ENCODE measurements at regions not wholly inside any gene's neighbourhood (a gene's known extent, or its start where the extent isn't known, plus 50 kb on each side); places are given as distances from the start of the nearest gene placed in this dataset.

GRCh38 chr2:43115881-43116280 is 110.5 kb downstream of the ZFP36L2 start:
- FAIRE-seq (no peak), DNase-seq (ENCODE audit: insufficient read length, low spot score) (no peak)
- no peak for TF ChIP-seq POLR2A (IDR thresholded peaks at IDR 0.05; ENCODE audit: low read depth, low read length)

GRCh38 chr2:43114210-43114609 is 112.2 kb downstream of the ZFP36L2 start:
- TF ChIP-seq POLR2A (IDR thresholded peaks at IDR 0.05; ENCODE audit: low read depth, low read length), result no peak
- FAIRE-seq (no peak), DNase-seq (ENCODE audit: insufficient read length, low spot score) (no peak)

GRCh38 chr2:43111788-43112554 is 114.4 kb downstream of the ZFP36L2 start:
- no peak for DNase-seq (ENCODE audit: insufficient read length, low spot score)
- FAIRE-seq, result no peak
- TF ChIP-seq POLR2A (IDR thresholded peaks at IDR 0.05; ENCODE audit: low read depth, low read length), result no peak

GRCh38 chr2:43110442-43110871 is 115.9 kb downstream of the ZFP36L2 start:
- DNase-seq (ENCODE audit: insufficient read length, low spot score), result no peak
- no peak for TF ChIP-seq POLR2A (IDR thresholded peaks at IDR 0.05; ENCODE audit: low read depth, low read length)
- no peak for FAIRE-seq

DNA sequence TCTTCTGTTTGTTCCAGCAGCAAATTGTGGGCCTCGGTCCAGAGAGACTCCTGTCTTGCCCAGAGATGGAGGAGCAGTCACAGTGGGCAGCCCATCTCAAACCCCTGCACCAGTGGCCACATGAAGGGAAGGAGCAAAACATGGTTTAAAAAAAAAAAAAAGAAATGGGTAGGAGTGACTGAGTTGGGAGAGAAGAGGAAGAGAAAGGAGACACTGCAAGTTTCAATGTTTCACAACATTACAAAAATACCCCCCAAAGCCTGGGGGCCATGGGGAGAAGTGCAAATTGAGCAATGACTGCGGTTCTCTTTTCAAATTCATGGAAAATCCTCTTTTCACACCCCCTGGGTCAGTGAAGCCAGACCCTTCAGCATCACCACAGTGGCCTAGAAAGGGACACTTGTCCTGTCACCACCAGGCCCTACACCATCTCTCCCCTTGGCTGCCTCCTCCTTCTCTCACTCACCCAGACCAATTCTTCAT is 117.1 kb downstream of the ZFP36L2 start:
- TF ChIP-seq POLR2A (IDR thresholded peaks at IDR 0.05; ENCODE audit: low read depth, low read length), result no peak
- DNase-seq (ENCODE audit: insufficient read length, low spot score) (no peak), FAIRE-seq (no peak)

DNA sequence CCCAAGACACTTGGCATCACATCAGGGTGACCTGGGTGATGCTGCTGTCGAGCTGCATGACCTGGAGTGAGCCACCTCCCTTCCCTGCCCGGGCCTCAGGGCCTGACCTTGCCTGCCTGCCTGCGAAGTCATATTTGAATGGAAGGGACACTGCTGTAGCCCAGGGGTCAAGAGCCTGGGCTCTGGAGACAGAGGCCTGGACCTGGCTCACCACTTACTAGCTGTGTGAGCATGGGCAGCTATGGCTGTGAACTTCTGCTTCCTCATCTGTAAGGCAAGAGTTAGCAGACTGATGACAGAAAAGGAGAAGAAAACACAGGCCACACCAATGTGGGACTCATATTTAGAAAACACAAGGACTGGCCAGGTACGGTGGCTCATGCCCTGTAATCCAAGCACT is 118.7 kb downstream of the ZFP36L2 start:
- DNase-seq (ENCODE audit: insufficient read length, low spot score) (no peak), FAIRE-seq (no peak)
- TF ChIP-seq POLR2A (IDR thresholded peaks at IDR 0.05; ENCODE audit: low read depth, low read length), result no peak

DNA sequence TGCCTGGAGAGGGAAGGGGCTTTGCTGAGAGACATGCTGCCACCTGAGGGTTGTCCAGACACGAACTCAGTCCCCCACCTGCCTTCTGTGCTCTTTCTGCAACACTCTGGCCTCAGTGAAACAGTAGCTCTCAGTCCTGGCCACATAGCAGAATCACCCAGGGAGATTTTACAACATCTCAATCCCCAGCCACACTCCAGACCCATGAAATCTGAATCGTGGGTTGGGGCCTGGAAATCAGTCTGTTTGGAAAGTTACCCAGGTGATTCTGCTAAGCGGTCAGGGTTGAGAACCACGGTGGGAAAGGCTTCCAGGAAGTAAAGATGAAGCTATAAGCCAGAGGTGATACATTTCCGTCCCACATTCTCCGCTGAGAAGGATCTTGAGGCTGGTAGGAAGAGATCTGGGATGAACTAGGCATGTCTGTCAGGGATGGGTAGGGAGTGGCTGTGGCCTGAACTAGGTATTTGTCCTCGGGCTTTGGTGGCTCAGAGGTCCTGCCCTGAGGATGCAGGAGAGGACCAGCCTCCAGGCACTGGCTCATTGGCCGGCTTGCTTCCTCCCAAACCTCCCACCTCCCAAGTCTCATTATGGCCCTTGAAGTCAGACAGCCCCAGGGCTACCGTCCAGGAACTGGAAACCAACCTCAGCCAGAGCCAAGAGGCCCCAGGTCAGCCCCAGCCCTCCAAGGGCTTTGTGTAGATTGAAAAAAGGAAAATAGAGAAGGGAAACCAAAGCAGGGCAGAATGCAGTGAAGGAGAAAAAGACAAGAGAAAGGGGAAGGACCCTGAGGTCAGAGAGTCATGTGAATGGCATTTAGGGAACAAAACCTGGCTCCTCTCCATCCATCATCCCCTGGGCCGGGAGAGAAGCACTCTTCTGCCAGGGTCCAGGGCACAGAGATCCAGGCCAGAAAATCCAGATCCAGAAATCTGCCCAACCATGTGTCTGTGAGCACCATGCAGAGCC is 119.6 kb downstream of the ZFP36L2 start:
- no peak for FAIRE-seq
- no peak for TF ChIP-seq POLR2A (IDR thresholded peaks at IDR 0.05; ENCODE audit: low read depth, low read length)
- DNase-seq (ENCODE audit: insufficient read length, low spot score), result no peak

DNA sequence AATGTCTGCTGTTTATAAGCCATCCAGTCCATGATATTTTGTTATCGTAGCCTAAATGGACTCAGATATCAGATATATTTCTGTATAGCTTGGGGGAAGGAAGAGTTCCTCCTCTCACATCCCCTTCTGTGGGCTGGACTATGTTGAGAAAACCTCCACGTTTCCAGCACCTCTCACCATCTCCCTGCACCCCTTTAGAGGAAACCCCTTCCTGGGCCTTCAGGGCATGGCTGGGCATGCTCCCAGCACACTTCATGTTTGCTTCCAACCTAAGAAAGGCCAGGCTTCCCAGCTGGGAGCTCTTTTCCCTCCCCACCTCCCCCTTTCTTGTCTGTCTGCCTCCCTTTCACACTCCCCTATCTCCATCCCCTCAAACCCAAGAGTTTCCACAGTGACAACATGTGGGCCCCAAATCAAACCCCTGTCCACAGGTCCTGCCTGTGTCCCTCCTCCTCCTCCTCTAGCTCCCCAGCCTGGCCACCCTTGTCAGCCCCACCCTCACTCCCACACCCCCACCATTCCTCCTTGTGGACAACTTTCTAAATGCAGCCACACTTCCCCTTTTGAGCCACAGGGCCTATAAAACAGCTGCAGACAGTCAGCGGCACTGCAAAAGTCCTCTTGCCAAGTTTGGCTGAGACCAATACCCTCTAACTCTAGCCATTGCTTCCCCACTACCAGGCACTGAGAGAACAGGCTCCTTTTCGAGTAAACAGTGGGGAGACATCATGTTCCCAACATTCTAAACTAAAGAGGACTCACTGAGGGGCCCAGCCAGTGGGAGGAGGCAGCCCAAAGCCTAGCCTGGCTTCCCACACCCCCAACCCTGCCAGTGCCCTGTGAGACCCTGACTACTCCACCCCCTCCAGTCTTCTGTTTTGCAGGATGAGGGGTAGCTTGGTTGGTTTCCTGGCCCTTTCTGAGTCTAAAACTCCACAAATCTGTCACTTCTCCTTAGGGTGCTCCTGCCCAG is 120.5 kb downstream of the ZFP36L2 start:
- no peak for FAIRE-seq
- DNase-seq (ENCODE audit: insufficient read length, low spot score), result peak; percentile 41
- no peak for TF ChIP-seq POLR2A (IDR thresholded peaks at IDR 0.05; ENCODE audit: low read depth, low read length)

DNA sequence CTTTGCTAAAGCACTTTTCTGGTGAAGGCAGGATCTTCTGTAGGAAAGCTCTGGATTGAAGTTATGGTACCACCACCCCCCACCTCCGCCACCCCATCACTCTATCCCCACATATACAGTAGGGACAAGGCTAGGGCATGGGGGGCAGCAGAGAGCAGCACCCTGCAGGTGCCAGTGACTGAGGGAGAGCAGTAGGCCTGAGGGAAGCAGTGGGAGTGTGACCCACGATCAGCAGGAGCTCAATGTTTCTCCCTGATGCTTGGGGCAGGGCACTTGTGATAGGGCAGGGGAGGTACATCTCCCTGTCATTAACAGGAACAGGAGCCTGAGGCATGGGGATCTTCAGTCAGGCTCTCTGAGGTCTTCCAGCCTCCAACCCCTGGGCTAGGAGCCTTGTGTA is 121.6 kb downstream of the ZFP36L2 start:
- no peak for DNase-seq (ENCODE audit: insufficient read length, low spot score)
- TF ChIP-seq POLR2A (IDR thresholded peaks at IDR 0.05; ENCODE audit: low read depth, low read length), result no peak
- no peak for FAIRE-seq

GRCh38 chr2:43104106-43104505 is 122.3 kb downstream of the ZFP36L2 start:
- TF ChIP-seq POLR2A (IDR thresholded peaks at IDR 0.05; ENCODE audit: low read depth, low read length), result no peak
- FAIRE-seq, result no peak
- DNase-seq (ENCODE audit: insufficient read length, low spot score), result no peak

GRCh38 chr2:43103093-43103404 is 123.4 kb downstream of the ZFP36L2 start:
- DNase-seq (ENCODE audit: insufficient read length, low spot score), result no peak
- TF ChIP-seq POLR2A (IDR thresholded peaks at IDR 0.05; ENCODE audit: low read depth, low read length), result no peak
- no peak for FAIRE-seq

GRCh38 chr2:43102366-43103092 is 123.9 kb downstream of the ZFP36L2 start:
- no peak for TF ChIP-seq POLR2A (IDR thresholded peaks at IDR 0.05; ENCODE audit: low read depth, low read length)
- FAIRE-seq, result no peak
- DNase-seq (ENCODE audit: insufficient read length, low spot score), result no peak

DNA sequence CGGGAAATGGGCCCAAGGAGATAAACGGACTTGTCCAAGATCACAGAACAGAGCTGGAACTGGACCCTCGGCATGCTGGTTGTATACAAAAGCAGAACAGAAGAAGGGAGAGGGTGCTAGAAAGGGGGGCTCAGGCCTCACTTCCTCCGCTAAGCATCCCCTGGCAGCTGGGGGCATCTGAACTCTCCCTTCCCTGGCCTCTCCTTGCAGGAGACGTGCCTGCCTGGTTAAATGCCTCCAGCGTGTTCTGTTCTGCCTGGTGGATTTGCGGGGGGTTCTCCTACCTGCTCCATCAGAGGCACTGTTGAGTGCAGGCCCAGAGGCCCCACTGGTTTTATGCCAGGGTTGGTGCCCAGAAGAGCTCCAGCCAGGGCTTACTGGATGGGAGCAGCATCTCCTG is 124.7 kb downstream of the ZFP36L2 start:
- DNase-seq (ENCODE audit: insufficient read length, low spot score) (no peak), FAIRE-seq (no peak)
- no peak for TF ChIP-seq POLR2A (IDR thresholded peaks at IDR 0.05; ENCODE audit: low read depth, low read length)

Data from H54 (cell line).